Kidney epithelial cell (primary cell): ENCODE measurements at regions not wholly inside any gene's neighbourhood (a gene's known extent, or its start where the extent isn't known, plus 50 kb on each side); places are given as distances from the start of the nearest gene placed in this dataset.

Experiments
- DNase-seq: peaks from one replicate; pipeline ENCODE4 v3.0.0-alpha.2; 2010; ENCODE audit warnings: low read depth
- H3K27me3 ChIP-seq: 2 replicates; pipeline ENCODE4 v1.6.0; 2011; ENCODE audit warnings: low read length; ENCODE audit not compliant: control insufficient read depth, insufficient read depth
- H3K36me3 ChIP-seq: 2 replicates; pipeline ENCODE4 v1.5.1; 2011; ENCODE audit warnings: low read length; ENCODE audit not compliant: control insufficient read depth, insufficient read depth
- H3K4me3 ChIP-seq: 2 replicates; pipeline ENCODE4 v1.5.1; 2011; ENCODE audit warnings: low read depth, mild to moderate bottlenecking, control low read depth, low read length
- TF ChIP-seq, protein P1 (sequence below): IDR thresholded peaks from 2 replicates; pipeline ENCODE4 v1.5.1; 2011; ENCODE audit warnings: mild to moderate bottlenecking, moderate library complexity, low read length, control low read depth, inconsistent platforms; ENCODE audit not compliant: insufficient read depth, poor library complexity, severe bottlenecking

GRCh38 chrX:110964786-110965185 lies 131.2 kb upstream of the PAK3 start:
- Histone ChIP-seq H3K27me3 (peaks cover 4% of the 10 kb centered on the region), H3K36me3 (no peaks in the 10 kb centered on the region), H3K4me3 (no peak overlapping the region)
- no peak for DNase-seq
- TF ChIP-seq, protein P1, sequence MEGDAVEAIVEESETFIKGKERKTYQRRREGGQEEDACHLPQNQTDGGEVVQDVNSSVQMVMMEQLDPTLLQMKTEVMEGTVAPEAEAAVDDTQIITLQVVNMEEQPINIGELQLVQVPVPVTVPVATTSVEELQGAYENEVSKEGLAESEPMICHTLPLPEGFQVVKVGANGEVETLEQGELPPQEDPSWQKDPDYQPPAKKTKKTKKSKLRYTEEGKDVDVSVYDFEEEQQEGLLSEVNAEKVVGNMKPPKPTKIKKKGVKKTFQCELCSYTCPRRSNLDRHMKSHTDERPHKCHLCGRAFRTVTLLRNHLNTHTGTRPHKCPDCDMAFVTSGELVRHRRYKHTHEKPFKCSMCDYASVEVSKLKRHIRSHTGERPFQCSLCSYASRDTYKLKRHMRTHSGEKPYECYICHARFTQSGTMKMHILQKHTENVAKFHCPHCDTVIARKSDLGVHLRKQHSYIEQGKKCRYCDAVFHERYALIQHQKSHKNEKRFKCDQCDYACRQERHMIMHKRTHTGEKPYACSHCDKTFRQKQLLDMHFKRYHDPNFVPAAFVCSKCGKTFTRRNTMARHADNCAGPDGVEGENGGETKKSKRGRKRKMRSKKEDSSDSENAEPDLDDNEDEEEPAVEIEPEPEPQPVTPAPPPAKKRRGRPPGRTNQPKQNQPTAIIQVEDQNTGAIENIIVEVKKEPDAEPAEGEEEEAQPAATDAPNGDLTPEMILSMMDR, result no peak

DNA sequence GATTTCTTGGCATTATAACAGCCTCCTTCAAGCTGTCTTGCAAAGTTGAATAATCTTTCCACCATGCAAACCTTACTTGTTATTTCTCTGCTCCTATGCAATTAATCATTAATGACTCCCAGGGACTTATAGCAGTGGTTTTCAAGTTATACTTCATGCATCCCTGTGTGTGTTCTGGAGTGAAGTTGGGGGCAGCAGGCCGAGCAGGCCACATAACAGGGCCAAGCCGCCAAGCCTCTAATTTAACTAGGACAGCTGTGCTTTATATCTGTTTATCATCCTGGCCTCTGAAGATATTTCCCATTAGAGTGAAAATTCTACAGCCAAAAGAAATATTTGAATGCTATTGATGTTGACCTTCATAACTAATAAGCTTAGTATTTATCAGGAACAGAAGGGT lies 133.5 kb upstream of the PAK3 start:
- TF ChIP-seq, protein P1, result no peak
- no peak overlapping the region for H3K4me3 ChIP-seq
- H3K27me3 ChIP-seq, result peaks cover 4% of the 10 kb centered on the region
- no peaks in the 10 kb centered on the region for H3K36me3 ChIP-seq
- no peak for DNase-seq

GRCh38 chrX:110955706-110956105 lies 140.3 kb upstream of the PAK3 start:
- H3K36me3 ChIP-seq, result no peaks in the 10 kb centered on the region
- H3K4me3 ChIP-seq, result no peak overlapping the region
- TF ChIP-seq, protein P1, result no peak

DNA sequence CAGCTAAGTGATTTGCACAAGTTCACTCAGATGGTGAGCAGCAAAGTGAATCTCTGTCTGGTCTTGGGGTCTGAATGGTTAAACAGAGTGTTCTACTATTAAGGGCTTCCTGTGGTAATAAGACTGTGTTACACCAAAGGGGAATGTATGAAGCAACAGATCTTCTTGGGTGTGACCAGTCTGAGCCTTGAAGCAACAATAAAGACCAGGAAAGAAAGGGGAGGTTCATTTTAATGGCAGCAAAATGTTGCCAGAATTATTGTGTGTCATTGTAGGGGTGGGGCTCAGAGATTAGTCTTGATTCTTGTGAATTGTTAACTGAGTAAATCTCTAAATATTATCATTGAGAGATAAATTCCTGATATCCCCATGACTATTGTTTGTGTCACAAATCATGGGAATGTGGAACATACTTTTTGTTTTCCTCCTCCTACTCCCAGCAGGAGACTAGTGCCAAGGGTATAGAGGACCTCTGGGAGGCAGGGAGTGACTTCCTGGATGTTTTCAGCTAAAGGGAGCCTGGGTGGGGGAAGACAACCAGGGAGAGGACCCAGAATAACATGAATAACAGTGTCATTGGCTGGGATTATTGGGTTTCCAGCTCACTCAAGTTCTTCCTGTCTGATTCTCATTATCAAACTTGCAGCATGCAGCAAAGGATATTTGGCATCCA lies 141.4 kb upstream of the PAK3 start:
- TF ChIP-seq, protein P1, result no peak
- no peak for DNase-seq
- Histone ChIP-seq H3K4me3 (no peak overlapping the region), H3K36me3 (no peaks in the 10 kb centered on the region), H3K27me3 (peaks cover 7% of the 10 kb centered on the region)

More at GRCh38 chrX:110955706-110956105, 140.3 kb upstream of the PAK3 start:
- DNase-seq, result no peak
- H3K27me3 ChIP-seq, result peaks cover 7% of the 10 kb centered on the region

GRCh38 chrX:110951472-110952269 lies 144.3 kb upstream of the PAK3 start:
- Histone ChIP-seq H3K4me3 (no peak overlapping the region), H3K36me3 (no peaks in the 10 kb centered on the region), H3K27me3 (peaks cover 9% of the 10 kb centered on the region)
- TF ChIP-seq, protein P1, result no peak
- no peak for DNase-seq
